Sigmoid colon (tissue), 4 donors: ENCODE measurements at regions not wholly inside any gene's neighbourhood (a gene's known extent, or its start where the extent isn't known, plus 50 kb on each side); places are given as distances from the start of the nearest gene placed in this dataset.

Experiments
- EP300 ChIP-seq, 4 donors: sonication (generic); formaldehyde crosslinking; IDR thresholded peaks; one replicate each; pipeline ENCODE4 v1.6.1; 2017; ENCODE audit warnings: antibody characterized with exemption in 4 of 4
- POLR2AphosphoS5 ChIP-seq, 4 donors: sonication (generic); formaldehyde crosslinking; IDR thresholded peaks; one replicate each; pipeline ENCODE4 v1.6.1; 2017; ENCODE audit warnings: antibody characterized with exemption in 4 of 4
- TF ChIP-seq, protein P1 (sequence below), 4 experiments: fragments of 450-650 bp in 3 of 4; fragments of 200-600 bp in 1 of 4; IDR thresholded peaks; one replicate each; pipeline ENCODE4 v1.5.1; 2016 to 2019; ENCODE audit warnings: antibody characterized with exemption in 4 of 4, mild to moderate bottlenecking in 3 of 4, moderate library complexity in 2 of 4

DNA sequence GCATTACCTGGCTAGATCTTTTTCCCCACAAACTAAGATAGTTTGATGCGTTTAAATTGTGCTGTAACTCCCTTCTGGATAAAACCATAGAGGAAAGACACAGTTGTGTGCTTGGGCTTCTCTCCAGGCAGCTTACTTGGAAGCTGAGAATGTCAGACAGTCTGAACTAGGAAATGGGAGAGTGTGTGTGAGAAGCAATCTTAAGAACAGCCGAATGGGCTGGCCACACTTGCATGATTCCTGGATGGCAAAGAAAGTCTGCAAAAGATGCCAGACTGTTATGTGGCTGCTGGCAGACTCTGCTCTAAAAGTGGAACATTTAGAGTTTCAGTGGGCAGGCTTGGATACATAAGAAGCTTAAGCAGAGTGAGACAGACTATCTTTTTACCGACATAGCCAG lies 384.3 kb upstream of the PSMD7 start:
- TF ChIP-seq, protein P1, sequence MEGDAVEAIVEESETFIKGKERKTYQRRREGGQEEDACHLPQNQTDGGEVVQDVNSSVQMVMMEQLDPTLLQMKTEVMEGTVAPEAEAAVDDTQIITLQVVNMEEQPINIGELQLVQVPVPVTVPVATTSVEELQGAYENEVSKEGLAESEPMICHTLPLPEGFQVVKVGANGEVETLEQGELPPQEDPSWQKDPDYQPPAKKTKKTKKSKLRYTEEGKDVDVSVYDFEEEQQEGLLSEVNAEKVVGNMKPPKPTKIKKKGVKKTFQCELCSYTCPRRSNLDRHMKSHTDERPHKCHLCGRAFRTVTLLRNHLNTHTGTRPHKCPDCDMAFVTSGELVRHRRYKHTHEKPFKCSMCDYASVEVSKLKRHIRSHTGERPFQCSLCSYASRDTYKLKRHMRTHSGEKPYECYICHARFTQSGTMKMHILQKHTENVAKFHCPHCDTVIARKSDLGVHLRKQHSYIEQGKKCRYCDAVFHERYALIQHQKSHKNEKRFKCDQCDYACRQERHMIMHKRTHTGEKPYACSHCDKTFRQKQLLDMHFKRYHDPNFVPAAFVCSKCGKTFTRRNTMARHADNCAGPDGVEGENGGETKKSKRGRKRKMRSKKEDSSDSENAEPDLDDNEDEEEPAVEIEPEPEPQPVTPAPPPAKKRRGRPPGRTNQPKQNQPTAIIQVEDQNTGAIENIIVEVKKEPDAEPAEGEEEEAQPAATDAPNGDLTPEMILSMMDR (IDR thresholded peaks at IDR 0.05) = no peak
- TF ChIP-seq EP300 (IDR thresholded peaks at IDR 0.05) (no peak), POLR2AphosphoS5 (IDR thresholded peaks at IDR 0.05) (no peak)
